ENCODE measurements at regions not wholly inside any gene's neighbourhood (a gene's known extent, or its start where the extent isn't known, plus 50 kb on each side); places are given as distances from the start of the nearest gene placed in this dataset.
A peak's percentile ranks its signal among the peaks of the same experiment; 100 is the strongest.

GRCh38 chr1:59045137-59045536 is 251.8 kb upstream of the FGGY start:
- TF ChIP-seq CTCF (IDR thresholded peaks at IDR 0.05; ENCODE audit: insufficient read depth, low read length, severe bottlenecking): no peak
- H3K4me3 ChIP-seq (ENCODE audit: low read depth, low read length): no peak overlapping the region
- FAIRE-seq: no peak
- H3K27me3 ChIP-seq (ENCODE audit: control insufficient read depth, insufficient read depth, low read length): no peaks in the 10 kb centered on the region
- no peaks in the 10 kb centered on the region for H3K36me3 ChIP-seq (ENCODE audit: control insufficient read depth, insufficient read depth, low read length)
- no peak for DNase-seq (ENCODE audit: low read depth)

GRCh38 chr1:59045636-59046035 is 251.3 kb upstream of the FGGY start:
- Histone ChIP-seq H3K36me3 (ENCODE audit: control insufficient read depth, insufficient read depth, low read length) (no peaks in the 10 kb centered on the region), H3K4me3 (ENCODE audit: low read depth, low read length) (no peak overlapping the region), H3K27me3 (ENCODE audit: control insufficient read depth, insufficient read depth, low read length) (no peaks in the 10 kb centered on the region)
- DNase-seq (ENCODE audit: low read depth) (no peak), FAIRE-seq (no peak)
- TF ChIP-seq CTCF (IDR thresholded peaks at IDR 0.05; ENCODE audit: insufficient read depth, low read length, severe bottlenecking): no peak

- FAIRE-seq: no peak
- H3K27me3 ChIP-seq (ENCODE audit: control insufficient read depth, insufficient read depth, low read length): no peaks in the 10 kb centered on the region
Observed at GRCh38 chr1:59046134-59046533, 250.8 kb upstream of the FGGY start.

GRCh38 chr1:59046730-59047157 is 250.2 kb upstream of the FGGY start:
- FAIRE-seq (no peak), DNase-seq (ENCODE audit: low read depth) (no peak)
- no peak for TF ChIP-seq CTCF (IDR thresholded peaks at IDR 0.05; ENCODE audit: insufficient read depth, low read length, severe bottlenecking)
- Histone ChIP-seq H3K36me3 (ENCODE audit: control insufficient read depth, insufficient read depth, low read length) (no peaks in the 10 kb centered on the region), H3K4me3 (ENCODE audit: low read depth, low read length) (no peak overlapping the region), H3K27me3 (ENCODE audit: control insufficient read depth, insufficient read depth, low read length) (no peaks in the 10 kb centered on the region)

More at GRCh38 chr1:59046134-59046533, 250.8 kb upstream of the FGGY start:
- TF ChIP-seq CTCF (IDR thresholded peaks at IDR 0.05; ENCODE audit: insufficient read depth, low read length, severe bottlenecking): no peak
- no peaks in the 10 kb centered on the region for H3K36me3 ChIP-seq (ENCODE audit: control insufficient read depth, insufficient read depth, low read length)
- peak; percentile 33 for DNase-seq (ENCODE audit: low read depth)
- H3K4me3 ChIP-seq (ENCODE audit: low read depth, low read length): no peak overlapping the region

GRCh38 chr1:59051007-59051406 is 245.9 kb upstream of the FGGY start:
- FAIRE-seq (no peak), DNase-seq (ENCODE audit: low read depth) (no peak)
- H3K36me3 ChIP-seq (ENCODE audit: control insufficient read depth, insufficient read depth, low read length): no peaks in the 10 kb centered on the region
- no peaks in the 10 kb centered on the region for H3K27me3 ChIP-seq (ENCODE audit: control insufficient read depth, insufficient read depth, low read length)
- TF ChIP-seq CTCF (IDR thresholded peaks at IDR 0.05; ENCODE audit: insufficient read depth, low read length, severe bottlenecking): no peak
- H3K4me3 ChIP-seq (ENCODE audit: low read depth, low read length): no peak overlapping the region

GRCh38 chr1:59052166-59052590 is 244.7 kb upstream of the FGGY start:
- Histone ChIP-seq H3K36me3 (ENCODE audit: control insufficient read depth, insufficient read depth, low read length) (no peaks in the 10 kb centered on the region), H3K27me3 (ENCODE audit: control insufficient read depth, insufficient read depth, low read length) (no peaks in the 10 kb centered on the region), H3K4me3 (ENCODE audit: low read depth, low read length) (no peak overlapping the region)
- no peak for TF ChIP-seq CTCF (IDR thresholded peaks at IDR 0.05; ENCODE audit: insufficient read depth, low read length, severe bottlenecking)
- no peak for FAIRE-seq
- DNase-seq (ENCODE audit: low read depth): no peak
